ENCODE measurements at regions not wholly inside any gene's neighbourhood (a gene's known extent, or its start where the extent isn't known, plus 50 kb on each side); places are given as distances from the start of the nearest gene placed in this dataset.

DNA sequence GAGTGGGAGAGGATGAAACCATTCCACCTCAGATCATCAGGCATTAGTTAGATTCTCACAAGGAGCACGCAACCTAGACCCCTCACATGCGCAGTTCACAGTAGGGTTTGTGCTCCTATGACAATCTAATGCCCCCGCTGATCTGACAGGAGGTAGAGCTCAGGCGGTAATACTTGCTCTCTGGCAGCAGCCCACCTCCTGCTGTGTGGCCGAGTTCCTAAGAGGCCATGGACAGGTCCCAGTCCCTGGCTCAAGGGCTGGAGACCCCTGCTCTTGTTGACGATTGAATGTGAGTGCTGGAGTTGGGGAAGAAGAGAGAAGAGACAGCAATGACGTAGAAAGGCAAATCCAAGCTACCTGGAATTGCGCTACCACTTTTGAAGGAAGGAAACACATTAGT, 267.2 kb downstream of the TFEC start:
- no peak for TF ChIP-seq MCM3 (IDR thresholded peaks at IDR 0.05)
- TF ChIP-seq ZNF224 (CRISPR knock-in tag; IDR thresholded peaks at IDR 0.05) = no peak
- TF ChIP-seq, protein P1, sequence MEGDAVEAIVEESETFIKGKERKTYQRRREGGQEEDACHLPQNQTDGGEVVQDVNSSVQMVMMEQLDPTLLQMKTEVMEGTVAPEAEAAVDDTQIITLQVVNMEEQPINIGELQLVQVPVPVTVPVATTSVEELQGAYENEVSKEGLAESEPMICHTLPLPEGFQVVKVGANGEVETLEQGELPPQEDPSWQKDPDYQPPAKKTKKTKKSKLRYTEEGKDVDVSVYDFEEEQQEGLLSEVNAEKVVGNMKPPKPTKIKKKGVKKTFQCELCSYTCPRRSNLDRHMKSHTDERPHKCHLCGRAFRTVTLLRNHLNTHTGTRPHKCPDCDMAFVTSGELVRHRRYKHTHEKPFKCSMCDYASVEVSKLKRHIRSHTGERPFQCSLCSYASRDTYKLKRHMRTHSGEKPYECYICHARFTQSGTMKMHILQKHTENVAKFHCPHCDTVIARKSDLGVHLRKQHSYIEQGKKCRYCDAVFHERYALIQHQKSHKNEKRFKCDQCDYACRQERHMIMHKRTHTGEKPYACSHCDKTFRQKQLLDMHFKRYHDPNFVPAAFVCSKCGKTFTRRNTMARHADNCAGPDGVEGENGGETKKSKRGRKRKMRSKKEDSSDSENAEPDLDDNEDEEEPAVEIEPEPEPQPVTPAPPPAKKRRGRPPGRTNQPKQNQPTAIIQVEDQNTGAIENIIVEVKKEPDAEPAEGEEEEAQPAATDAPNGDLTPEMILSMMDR (IDR thresholded peaks at IDR 0.05 in 2 of 3, conservative IDR thresholded peaks at IDR 0.05 in 1 of 3; ENCODE audit: insufficient read depth in 2 of 3, low read depth in 1 of 3, low read length in 3 of 3) = no peak
